ENCODE measurements at regions not wholly inside any gene's neighbourhood (a gene's known extent, or its start where the extent isn't known, plus 50 kb on each side); places are given as distances from the start of the nearest gene placed in this dataset.

GRCh38 chr5:51802551-51803184 is 419.4 kb downstream of the ISL1 start:
- ATAC-seq = no peak

- ATAC-seq = no peak
Observed at GRCh38 chr5:51806677-51807076, 423.4 kb downstream of the ISL1 start.

- ATAC-seq = peak; percentile 97
Observed at GRCh38 chr5:51810592-51810991, 427.3 kb downstream of the ISL1 start.

GRCh38 chr5:51811883-51812471 is 428.7 kb downstream of the ISL1 start:
- ATAC-seq = no peak

GRCh38 chr5:51814817-51815216 is 431.6 kb downstream of the ISL1 start:
- peak; percentile 35 for ATAC-seq

- no peak for ATAC-seq
Observed at GRCh38 chr5:51816427-51816826, 433.2 kb downstream of the ISL1 start.

- no peak for ATAC-seq
Observed at GRCh38 chr5:51821697-51822096, 438.4 kb downstream of the ISL1 start.

- no peak for ATAC-seq
Observed at GRCh38 chr5:51829230-51829629, 446.0 kb downstream of the ISL1 start.

- no peak for ATAC-seq
Observed at GRCh38 chr5:51829691-51830090, 446.4 kb downstream of the ISL1 start.

- no peak for ATAC-seq
Observed at GRCh38 chr5:51832934-51833470, 449.8 kb downstream of the ISL1 start.

- ATAC-seq = no peak
Observed at GRCh38 chr5:51838459-51838858, 455.2 kb downstream of the ISL1 start.

GRCh38 chr5:51843893-51844292 is 460.6 kb downstream of the ISL1 start:
- ATAC-seq = no peak

- ATAC-seq = no peak
Observed at GRCh38 chr5:51846015-51846414, 462.8 kb downstream of the ISL1 start.

GRCh38 chr5:51859624-51860023 is 476.4 kb downstream of the ISL1 start:
- no peak for ATAC-seq

GRCh38 chr5:51860532-51861018 is 477.3 kb downstream of the ISL1 start:
- ATAC-seq = no peak

- ATAC-seq = no peak
Observed at GRCh38 chr5:51872144-51872543, 488.9 kb downstream of the ISL1 start.

- no peak for ATAC-seq
Observed at GRCh38 chr5:51881901-51882300, 498.7 kb downstream of the ISL1 start.

- ATAC-seq = no peak
Observed at GRCh38 chr5:51882647-51883046, 499.4 kb downstream of the ISL1 start.

GRCh38 chr5:51889703-51890102 is 506.5 kb downstream of the ISL1 start:
- ATAC-seq = no peak

- ATAC-seq = no peak
Observed at GRCh38 chr5:51890435-51891116, 507.3 kb downstream of the ISL1 start.

GRCh38 chr5:51892680-51893079 is 509.4 kb downstream of the ISL1 start:
- no peak for ATAC-seq

- ATAC-seq = no peak
Observed at GRCh38 chr5:51895834-51896233, 512.6 kb downstream of the ISL1 start.

- ATAC-seq = no peak
Observed at GRCh38 chr5:51902512-51902911, 519.3 kb downstream of the ISL1 start.

- no peak for ATAC-seq
Observed at GRCh38 chr5:51908215-51908614, 525.0 kb downstream of the ISL1 start.

Data from esophagus mucosa (tissue), 1 donor.